ENCODE measurements at regions not wholly inside any gene's neighbourhood (a gene's known extent, or its start where the extent isn't known, plus 50 kb on each side); places are given as distances from the start of the nearest gene placed in this dataset.

DNA sequence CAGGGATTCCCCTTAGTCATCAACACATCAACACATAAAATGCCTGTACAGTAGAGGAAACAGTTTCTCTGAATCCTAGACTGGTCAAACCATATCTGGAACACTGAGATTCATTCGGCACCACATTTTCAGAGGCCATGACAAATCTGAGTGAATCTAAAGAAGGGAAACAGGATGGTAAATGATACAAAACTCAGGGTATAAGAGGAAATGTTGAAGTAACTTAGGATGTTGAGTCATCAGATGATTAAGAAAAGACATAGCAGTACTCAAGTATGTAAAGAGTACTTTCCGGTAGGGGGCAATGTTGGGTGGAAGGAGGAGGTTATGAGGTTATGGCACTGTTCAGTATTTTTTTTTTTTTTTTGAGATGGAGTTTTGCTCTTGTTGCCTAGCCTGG is 358.5 kb upstream of the PMFBP1 start:
- TF ChIP-seq CTCF (IDR thresholded peaks at IDR 0.05; ENCODE audit: low read depth, low read length) (no peak), POLR2A (IDR thresholded peaks at IDR 0.05; ENCODE audit: extremely low read depth, insufficient read length) (no peak), MYC (IDR thresholded peaks at IDR 0.05; ENCODE audit: low read depth, low read length) (no peak)
- TF ChIP-seq, protein P1, sequence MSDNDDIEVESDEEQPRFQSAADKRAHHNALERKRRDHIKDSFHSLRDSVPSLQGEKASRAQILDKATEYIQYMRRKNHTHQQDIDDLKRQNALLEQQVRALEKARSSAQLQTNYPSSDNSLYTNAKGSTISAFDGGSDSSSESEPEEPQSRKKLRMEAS (IDR thresholded peaks at IDR 0.05; ENCODE audit: low read depth, low read length): no peak
